Ovary (tissue), 7 donors: ENCODE measurements at regions not wholly inside any gene's neighbourhood (a gene's known extent, or its start where the extent isn't known, plus 50 kb on each side); places are given as distances from the start of the nearest gene placed in this dataset.
A peak's percentile ranks its signal among the peaks of the same experiment; 100 is the strongest.
"Not testable (repeated sequence)": the region's sequence is repeated elsewhere in the genome, so short reads cannot be mapped to it uniquely, and the experiment has no call there.

Source experiments
- DNase-seq, 5 donors: peaks; one replicate each; pipeline ENCODE4 v3.0.0-alpha.2; 2019 to 2020
- H3K27ac ChIP-seq, 2 donors: fragments of 200-600 bp; one replicate each; pipeline versions ENCODE4 v1.5.1 to v1.8.0; 2019 to 2022
- H3K27me3 ChIP-seq: fragments of 200-600 bp; one replicate; pipeline ENCODE4 v1.8.0; 2022
- H3K36me3 ChIP-seq: fragments of 200-600 bp; sonication (generic); one replicate; pipeline ENCODE4 v1.5.1; 2019
- H3K4me1 ChIP-seq: one replicate; pipeline ENCODE4 v1.8.1; 2013; ENCODE audit warnings: mild to moderate bottlenecking, moderate library complexity; ENCODE audit not compliant: insufficient read depth
- H3K4me3 ChIP-seq: fragments of 200-600 bp; sonication (generic); one replicate; pipeline ENCODE4 v1.5.1; 2017
- H3K9me3 ChIP-seq, 2 donors: fragments of 200-600 bp in 1 of 2; sonication (generic) in 1 of 2; one replicate each; pipeline versions ENCODE4 v1.5.1 to v1.8.1; 2013 to 2019; ENCODE audit warnings: mild to moderate bottlenecking in 1 of 2, moderate library complexity in 1 of 2
- CTCF ChIP-seq, 3 donors: fragments of 450-650 bp in 2 of 3; fragments of 200-600 bp in 1 of 3; IDR thresholded peaks; one replicate each; pipeline versions ENCODE4 v1.5.1 to v1.8.0; 2016 to 2022; ENCODE audit warnings: antibody characterized with exemption in 3 of 3, mild to moderate bottlenecking in 1 of 3
- EP300 ChIP-seq: sonication (generic); formaldehyde crosslinking; IDR thresholded peaks from one replicate; pipeline ENCODE4 v1.6.1; 2017; ENCODE audit warnings: antibody characterized with exemption
- POLR2A ChIP-seq: fragments of 450-650 bp; IDR thresholded peaks from one replicate; pipeline ENCODE4 v1.6.1; 2017; ENCODE audit warnings: antibody characterized with exemption, mild to moderate bottlenecking, moderate library complexity
- WGBS, 3 donors: extraction: QIAGEN DNeasy Blood & Tissue Kit in 1 of 3; methylation state at CpG; one replicate each; pipeline versions ENCODE4 v1.1.5 to v1.1.7; 2013 to 2017; 5-methylcytosine and 5-hydroxymethylcytosine counted together
- intact Hi-C, 4 donors: fragments of 100-400 bp; cut with DNase I; formaldehyde crosslinking; loops; one replicate each; pipeline versions ENCODE4 v1.11.0 to v1.15.1; 2022 to 2023
- donor health status: DM: no; HTN: no; CAD: no; lungs with moderate emphysema.
- donor health status: DM: no; HTN: no; CAD: no.
- donor health status: Bipolar disorder and iron deficiency.
- donor health status: DM: no; HTN: no; CAD: no.
- donor health status: DM: yes; HTN: yes; CAD: no.

GRCh38 chr11:103736315-103737036, 300.0 kb upstream of the DDI1 start:
- H3K27me3 ChIP-seq: no peaks in the 10 kb centered on the region
- H3K36me3 ChIP-seq: no peaks in the 10 kb centered on the region
- H3K4me1 ChIP-seq: peaks cover 4% of the 10 kb centered on the region
- intact Hi-C loops: no loop called here
- no peak overlapping the region for H3K4me3 ChIP-seq
- no peak for TF ChIP-seq POLR2A
- no peak for TF ChIP-seq CTCF (IDR thresholded peaks at IDR 0.05)
- no peak for TF ChIP-seq EP300
- H3K9me3 ChIP-seq: no peaks in the 10 kb centered on the region
- 91 to 96% (median 95%) methylated on average over 4 of the region's 4 CpGs for WGBS, 3 donors
- DNase-seq: no peak
- no peak overlapping the region for H3K27ac ChIP-seq

- intact Hi-C loops: no loop called here
- Histone ChIP-seq H3K36me3 (no peaks in the 10 kb centered on the region), H3K4me3 (no peak overlapping the region), H3K4me1 (peaks cover 4% of the 10 kb centered on the region), H3K27ac (no peak overlapping the region), H3K9me3 (no peaks in the 10 kb centered on the region), H3K27me3 (no peaks in the 10 kb centered on the region)
- TF ChIP-seq EP300 (no peak), POLR2A (no peak), CTCF (IDR thresholded peaks at IDR 0.05) (no peak)
- WGBS, 3 donors: 47 to 63% (median 51%) methylated on average over 4 of the region's 4 CpGs
- DNase-seq: peak in 1 of 5 donors; percentile 19
These were observed 299.3 kb upstream of the DDI1 start for GRCh38 chr11:103737037-103737622.

- TF ChIP-seq POLR2A (no peak), EP300 (no peak), CTCF (IDR thresholded peaks at IDR 0.05) (no peak)
- Histone ChIP-seq H3K36me3 (no peaks in the 10 kb centered on the region), H3K27me3 (no peaks in the 10 kb centered on the region), H3K9me3 (no peaks in the 10 kb centered on the region), H3K27ac (no peak overlapping the region), H3K4me3 (no peak overlapping the region), H3K4me1 (peaks cover 4% of the 10 kb centered on the region)
- no peak for DNase-seq
- 56 to 78% (median 77%) methylated on average over 3 of the region's 3 CpGs for whole genome bisulfite sequencing, 3 donors
- intact Hi-C loops: no loop called here
These were observed 298.7 kb upstream of the DDI1 start for GRCh38 chr11:103737747-103738146.

GRCh38 chr11:103739074-103739796, 297.2 kb upstream of the DDI1 start:
- WGBS, 3 donors: 36 to 57% (median 46%) methylated on average over 17 to 18 of the region's 18 CpGs
- H3K4me3 ChIP-seq, H3K27me3 ChIP-seq, H3K4me1 ChIP-seq, H3K9me3 ChIP-seq, H3K36me3 ChIP-seq, intact Hi-C loops, H3K27ac ChIP-seq: not testable (repeated sequence)
- DNase-seq: peak in 3 of 5 donors; percentile 13 to 34 (median 18)
